GM21367 (cell line): ENCODE measurements at regions not wholly inside any gene's neighbourhood (a gene's known extent, or its start where the extent isn't known, plus 50 kb on each side); places are given as distances from the start of the nearest gene placed in this dataset.
"Not testable (repeated sequence)": the region's sequence is repeated elsewhere in the genome, so short reads cannot be mapped to it uniquely, and the experiment has no call there.

Experiments used
- ATAC-seq: cut with Tn5 transposase; IDR thresholded peaks from one replicate; pipeline ENCODE4 v1.9.1; 2021; ENCODE audit not compliant: unreplicated experiment

DNA sequence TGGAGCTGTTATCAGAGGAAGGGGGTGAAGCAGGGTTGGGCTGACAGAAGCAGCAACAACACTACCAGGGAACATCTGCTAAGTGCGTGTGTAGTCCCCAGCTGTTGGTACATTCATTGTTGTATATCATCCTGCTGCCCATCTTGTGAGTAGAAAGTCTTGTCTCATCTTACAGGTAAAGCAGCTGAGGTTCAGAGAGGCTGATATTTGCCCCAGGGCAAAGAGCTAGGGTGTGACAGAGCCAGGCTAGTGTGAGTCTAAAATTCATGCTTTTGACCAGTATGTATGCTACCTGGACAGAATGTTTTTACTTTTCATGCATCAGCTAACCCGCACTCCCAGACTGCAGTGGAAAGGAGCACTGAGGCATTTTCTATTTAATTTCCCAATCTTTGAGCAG is 221.6 kb downstream of the STK31 start:
- no peak for ATAC-seq

DNA sequence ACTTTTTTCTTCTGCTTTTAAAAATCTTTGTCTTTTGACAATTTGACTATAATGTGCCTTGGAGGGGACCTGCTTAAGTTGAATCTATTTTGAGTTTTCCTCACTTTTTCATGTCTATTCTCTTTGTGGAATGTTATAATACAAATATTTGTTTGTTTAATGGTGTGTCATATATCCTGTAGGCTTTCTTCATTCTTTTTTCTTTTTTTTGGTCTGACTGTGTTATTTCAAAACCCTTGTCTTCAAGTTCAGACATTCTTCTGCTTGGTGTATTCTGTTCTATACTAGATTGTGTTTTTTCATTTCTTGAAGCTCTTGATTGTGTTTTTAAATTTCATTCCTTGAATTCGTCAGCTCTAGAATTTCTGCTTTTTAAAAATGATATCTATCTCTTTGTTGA is 228.2 kb downstream of the STK31 start:
- no peak for ATAC-seq

DNA sequence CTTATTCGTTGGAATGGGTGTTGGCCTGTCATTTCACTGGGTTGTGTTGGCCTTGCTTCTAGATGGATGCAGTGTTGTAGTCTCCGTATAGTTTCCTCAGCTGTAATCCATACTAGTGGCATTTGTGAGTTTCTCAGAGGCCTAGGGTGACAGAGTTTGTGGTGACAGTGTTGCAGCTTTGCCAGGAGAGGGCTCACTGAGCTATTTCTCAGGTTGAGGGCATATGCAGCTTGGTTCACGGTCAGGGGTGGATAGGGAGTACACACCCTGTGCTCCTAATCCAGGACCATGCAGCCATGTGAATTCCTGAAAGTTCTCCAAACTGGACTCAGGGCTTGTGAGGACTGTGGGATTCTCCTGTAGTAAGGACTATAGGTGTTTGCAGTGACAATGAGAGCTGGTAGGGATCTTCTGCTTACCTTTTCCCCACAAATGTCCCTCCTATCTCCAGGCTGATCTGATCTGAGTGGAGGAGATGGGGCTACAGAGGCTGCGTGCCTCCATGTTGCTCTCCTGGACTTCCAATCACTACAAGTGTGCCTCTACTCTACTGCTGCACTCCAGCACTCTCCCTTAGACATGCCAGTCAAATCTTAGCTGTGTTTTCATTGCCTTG is 229.0 kb downstream of the STK31 start:
- ATAC-seq: peak; percentile 81

DNA sequence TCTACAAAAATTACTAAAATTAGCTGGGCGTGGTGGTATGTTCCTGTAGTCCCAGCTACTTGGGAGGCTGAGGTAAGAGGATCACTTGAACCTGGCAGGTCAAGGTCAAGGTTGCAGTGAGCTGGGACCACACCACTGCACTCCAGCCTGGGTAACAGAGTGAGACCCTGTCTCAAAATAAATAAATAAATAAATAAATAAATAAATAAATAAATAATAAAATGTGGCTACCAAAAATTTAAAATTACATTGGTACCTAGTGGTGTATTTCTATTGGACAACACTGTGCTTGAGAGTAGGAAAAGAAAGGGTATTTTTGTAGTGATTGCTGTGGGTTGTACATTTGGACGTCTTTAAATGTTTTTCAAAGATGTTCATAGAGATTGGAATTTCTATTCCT is 229.7 kb downstream of the STK31 start:
- not testable (repeated sequence) for ATAC-seq

DNA sequence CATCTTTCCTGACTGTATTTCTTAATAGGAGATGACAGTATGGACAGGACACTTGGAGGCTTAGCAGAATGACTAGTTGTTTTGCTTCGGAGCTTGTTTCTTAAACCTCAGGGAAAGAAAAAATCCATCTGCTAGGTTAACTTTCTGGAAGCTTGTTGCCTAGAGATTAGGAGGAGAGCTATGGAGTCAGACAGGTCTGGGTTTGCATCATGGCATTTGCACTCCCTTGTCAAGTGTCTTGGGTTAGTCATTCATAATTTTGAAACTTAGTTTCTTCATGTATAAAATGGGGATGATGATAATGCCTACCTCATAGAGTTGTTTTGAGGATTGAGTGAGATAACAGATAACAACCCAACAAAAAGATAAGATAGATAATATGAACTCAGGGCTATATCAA is 231.5 kb downstream of the STK31 start:
- ATAC-seq: no peak

DNA sequence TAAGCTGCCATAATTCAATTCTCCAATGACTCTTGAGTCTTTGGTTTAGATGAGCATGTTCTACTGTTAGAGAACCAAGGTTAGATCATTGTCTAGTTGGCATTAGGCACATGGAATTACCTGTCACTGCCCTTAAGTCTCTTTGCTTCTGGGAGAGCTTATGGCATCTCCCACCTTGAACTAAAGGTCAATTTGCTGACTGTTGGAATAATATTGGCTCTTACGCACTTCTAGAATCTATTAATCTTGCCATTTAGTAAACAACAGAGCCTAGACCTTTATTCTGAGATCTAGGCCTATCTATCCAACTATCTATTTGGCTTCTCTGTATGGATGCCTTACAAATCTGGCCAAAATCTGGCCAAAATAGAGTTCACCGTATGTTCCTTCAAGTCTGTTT is 232.0 kb downstream of the STK31 start:
- ATAC-seq: no peak

DNA sequence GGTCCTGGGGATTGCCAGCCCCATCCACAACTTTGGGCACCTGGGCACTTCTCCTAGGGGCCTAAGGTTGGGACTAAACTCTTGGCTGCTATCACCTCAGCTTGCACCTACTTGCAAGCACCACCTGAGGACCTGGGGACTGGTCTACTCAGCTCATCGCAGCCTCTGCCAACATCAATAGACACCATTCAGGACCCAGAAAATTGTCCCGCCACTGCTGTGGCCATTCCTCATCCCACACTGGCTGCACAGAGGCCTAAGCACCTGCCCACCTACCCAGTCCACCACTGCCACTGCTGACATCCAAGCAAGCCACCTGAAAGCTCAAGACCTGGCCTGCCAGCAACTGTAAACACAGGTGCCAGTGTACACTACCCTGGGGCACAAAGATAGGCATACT is 234.1 kb downstream of the STK31 start:
- no peak for ATAC-seq

DNA sequence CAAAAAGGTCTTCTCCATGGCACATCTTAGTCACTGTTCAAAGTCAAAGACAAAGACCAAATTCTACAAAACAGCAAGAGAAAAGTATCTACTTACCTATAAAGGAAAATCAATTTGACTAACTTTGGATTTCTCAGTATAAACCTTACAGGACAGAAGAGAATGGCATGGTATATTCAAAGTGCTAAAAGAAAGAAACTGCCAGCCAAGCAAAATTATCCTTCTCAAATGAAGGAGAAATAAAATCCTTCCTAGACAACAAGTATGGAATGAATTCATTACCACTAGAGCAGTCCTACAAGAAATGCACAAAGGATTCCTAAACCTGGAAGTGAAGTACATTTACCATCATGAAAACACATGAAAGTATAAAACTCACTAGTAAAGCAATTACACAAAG is 235.5 kb downstream of the STK31 start:
- ATAC-seq: no peak

DNA sequence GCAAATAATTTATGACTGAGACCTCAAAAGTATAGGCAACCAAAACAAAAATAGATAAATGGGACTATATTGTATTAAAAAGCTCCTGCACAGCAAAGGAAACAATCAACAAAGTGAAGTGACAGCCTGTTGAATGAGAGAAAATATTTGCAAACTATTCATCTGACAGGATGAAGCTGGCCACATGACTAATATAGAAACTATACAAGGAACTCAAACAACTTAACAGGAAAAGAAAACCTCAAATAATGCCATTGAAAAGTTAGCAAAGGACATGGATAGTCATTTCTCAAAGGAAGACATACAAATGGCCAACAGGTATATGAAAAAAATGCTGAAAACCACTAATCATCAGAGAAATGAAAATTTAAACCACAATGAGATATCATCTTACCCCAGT is 245.1 kb downstream of the STK31 start:
- ATAC-seq: no peak

DNA sequence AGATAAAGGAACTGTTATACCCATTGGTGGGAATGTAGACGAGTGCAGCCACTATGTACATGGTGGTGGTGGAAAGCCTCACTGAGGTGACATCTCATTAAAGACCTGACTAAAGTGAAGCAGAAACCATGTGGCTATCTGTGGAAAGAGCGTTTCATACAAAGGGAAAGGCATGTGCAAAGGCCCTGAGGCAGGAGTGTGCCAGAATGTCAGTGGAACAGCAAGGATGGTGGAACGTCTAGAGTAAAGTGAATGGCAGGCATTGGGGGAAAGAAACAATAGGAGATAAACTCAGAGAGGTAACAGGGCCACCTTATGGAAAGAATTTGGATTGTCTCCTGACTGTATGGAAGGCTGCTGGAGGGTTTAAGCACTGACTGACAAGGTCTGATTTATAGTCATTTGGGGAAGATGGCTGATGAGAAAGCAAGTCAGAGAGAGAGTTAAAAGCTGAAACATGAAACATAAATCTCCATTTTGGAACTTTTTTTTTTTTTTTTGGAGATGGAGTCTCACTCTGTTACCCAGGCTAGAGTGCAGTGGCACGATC is 245.7 kb downstream of the STK31 start:
- no peak for ATAC-seq

DNA sequence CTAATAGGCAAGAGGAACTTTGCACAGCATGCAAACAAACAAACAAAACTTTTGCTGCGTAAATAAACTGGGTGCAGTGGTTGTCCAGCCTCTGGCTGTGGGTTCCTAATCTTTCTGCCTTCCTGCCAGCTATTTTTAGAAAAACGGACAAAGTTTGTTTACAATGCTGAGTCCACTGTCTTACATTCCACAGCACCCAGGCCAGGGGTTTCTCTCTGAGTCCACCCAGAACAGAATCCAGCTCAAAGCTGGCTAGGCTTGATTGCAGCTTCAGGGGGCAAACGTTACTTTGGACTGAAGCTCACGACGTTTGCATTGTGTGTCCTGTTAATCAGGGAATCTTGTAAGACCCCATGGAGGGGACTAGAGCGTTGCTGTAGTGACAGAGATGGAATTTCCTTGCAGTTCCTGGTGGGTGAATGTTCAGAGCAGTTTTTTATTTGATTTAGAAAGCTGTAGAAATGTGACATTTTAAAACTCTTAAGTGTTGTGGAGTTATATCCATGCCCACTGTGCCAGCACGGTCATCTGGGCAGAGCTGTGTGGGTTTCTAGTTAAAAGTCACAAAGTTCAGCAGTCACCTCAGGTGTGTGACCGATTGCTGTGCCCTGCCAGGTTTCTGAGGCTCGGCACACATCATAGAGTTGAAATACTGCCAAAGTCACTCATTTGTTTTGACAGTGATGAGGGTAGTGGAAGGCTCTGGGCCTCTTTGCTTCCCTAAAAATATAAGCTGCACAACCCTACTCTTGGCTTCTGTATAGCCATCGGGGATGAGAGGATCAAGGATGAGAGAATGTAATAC is 247.0 kb downstream of the STK31 start:
- no peak for ATAC-seq

DNA sequence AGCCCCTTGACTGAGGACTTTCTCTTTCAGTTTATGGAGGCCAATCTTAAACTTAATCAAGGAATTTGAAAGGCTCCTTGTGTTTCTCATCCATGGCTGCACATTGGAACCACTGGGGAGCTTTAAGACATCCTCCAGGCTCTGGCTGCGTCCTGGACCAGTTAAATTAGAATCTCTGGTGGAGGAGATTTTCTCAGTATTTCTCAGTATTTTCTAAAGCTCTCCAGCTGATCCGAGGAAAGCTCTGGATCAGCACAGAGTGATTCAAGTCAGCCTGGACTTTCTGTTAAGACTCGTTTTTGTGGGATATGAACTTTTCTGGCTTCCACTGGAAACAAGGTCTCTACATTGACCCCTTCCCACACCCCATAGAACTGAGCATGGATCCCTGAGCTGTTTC is 249.8 kb downstream of the STK31 start:
- ATAC-seq: no peak

DNA sequence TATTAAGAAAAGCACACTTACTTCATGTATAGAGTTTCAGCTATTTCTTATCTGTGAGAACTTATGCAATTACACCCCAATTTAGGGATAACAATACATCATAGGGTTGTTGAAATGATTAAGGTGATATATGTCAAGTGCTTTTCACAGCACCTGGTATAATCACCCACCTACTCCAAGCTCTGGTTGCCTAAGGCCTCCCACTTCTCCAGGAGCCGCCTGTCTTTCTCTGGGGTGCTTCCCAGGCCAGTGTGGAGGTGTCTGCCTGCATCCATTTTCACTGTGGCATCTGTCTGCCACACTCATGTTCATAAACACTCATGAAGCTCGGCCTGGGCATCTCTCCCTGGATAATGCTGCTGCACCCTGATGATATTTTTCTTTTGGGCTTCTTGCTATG is 250.3 kb downstream of the STK31 start:
- ATAC-seq: no peak

DNA sequence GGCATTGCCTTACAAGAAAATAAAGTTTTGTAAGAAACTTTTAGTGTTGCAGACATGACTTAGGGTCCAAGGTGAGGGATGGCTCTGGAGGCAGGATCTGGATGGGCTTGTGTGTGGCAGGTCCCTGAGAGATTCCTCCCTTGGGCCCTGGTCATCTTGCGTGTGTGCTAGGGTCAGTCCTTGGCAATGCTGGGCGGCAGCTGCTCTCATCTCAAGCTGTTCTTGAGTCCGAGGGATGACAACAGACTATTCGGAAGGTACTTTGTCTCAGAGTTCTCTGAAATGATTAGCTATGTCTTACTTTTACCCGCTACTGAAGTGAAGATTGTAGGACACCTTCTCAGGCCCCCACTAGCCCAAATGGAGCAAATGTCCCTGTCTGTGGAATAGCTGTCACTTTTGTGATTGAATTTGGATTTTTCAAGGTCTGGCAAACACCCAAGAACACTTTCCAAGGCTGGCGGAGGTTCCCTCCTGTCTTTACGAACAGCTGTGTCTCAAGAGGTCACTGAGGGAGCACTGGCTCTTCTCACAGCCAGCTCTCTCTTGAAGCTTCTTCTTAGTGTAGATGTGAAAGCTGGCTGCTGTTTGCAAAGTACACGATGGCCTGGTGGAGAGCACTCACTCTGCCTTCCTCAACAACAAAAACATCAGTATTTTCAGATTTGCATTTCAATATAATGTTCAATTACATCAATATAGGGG is 253.6 kb downstream of the STK31 start:
- no peak for ATAC-seq

DNA sequence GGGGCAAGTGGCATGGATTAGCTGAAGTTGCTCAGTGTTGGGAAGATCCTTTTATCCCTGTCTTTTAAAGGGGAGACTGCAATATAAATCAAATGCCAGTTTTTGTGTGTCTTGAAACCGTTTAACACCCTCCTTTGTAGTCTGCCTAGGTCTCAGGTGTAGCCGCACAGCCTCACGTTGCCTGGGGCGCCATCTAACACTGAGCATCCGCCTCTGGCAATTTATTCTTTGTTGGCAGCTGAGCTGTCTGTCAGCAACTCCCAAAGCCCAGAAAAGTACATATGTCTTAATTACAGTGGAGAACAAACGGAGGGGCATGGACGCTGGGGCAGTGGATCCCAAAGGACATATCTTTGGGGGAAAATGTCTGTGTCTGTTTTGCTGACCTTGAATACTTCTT is 254.7 kb downstream of the STK31 start:
- ATAC-seq: no peak

DNA sequence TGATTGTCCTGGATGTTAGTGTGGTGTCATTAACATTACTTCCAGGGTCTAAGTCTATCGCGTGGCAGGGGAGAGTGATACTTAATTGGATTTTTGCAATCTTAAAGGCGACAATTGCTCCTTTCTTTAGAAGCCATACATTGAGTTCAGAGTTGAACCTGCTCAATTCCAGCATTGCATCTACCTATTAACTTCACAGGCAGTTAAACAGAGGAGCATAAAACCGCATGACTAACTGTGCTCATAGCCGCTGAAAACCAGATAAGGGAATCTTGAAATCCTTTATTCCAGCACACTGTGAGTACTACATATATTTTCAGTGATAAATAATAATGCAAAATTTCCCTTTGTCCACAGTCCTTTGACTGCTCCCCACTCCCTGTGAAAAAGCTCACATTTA is 255.3 kb downstream of the STK31 start:
- no peak for ATAC-seq

DNA sequence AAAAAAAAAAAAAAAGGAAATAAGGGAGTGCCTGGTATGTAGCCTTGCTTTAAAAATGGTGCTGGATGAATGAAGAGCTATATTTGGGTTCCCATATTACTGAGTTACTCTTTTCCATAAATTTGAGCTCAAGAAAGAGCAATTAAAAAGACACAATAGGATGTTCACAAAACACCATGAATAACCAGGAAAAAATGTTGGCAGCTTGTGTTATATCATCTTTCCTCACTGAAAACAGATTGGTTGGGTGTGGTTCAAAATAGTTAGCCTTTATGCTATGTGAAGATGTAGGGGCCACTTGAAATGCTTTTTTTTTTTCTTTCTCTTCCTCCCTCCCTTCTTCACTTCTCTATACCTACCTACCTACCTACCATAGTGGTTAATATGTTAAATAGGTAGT is 256.9 kb downstream of the STK31 start:
- ATAC-seq: no peak

DNA sequence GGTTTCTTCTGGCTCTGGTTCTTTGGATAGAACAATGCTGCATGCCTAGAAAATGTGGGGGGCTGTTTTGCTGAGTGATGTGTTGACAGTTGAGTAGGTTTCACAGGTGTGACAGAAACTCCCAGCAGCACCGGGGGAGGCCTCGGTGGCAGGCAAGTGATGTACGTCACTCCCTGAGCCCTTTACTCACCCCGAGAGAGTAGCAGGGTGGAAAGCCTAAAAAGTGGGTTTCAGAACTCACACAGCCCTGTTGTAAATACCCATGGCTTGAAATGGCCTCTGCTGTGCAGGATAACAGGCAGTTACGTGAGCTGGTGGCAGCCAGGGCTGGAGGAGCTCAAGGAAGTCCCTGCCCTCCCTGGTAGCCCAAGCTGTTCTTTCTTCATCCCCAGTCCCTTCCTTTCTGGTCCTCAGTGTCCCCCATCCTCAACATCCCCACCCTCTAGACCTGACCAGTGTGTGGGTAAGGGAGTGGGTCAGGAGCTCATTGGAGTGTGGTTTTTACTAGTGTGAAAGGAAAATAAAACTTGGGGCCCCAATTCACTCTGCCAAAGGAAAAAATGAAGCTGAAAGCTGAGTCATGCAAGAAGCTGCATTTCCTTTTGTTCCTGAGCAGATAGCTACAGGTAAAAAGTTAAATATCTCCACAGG is 258.1 kb downstream of the STK31 start:
- no peak for ATAC-seq

DNA sequence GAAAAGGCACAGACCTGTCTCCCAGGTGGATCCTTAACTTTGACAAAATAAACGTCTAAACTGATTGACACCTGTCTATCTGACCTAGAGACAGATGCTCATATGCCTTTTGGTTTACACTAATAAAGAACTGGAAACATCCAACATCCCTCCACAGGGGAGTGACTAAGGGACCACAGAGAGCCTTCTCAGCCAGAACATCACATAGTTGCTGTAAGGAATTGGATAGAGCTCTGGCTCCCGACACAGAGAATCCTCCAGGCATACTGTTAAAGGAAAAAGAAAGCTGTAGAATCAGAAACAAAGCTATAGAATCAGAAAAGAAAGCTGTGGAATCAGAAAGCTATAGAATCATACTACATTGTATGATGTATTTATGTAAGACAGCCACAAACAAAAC is 258.8 kb downstream of the STK31 start:
- ATAC-seq: no peak

DNA sequence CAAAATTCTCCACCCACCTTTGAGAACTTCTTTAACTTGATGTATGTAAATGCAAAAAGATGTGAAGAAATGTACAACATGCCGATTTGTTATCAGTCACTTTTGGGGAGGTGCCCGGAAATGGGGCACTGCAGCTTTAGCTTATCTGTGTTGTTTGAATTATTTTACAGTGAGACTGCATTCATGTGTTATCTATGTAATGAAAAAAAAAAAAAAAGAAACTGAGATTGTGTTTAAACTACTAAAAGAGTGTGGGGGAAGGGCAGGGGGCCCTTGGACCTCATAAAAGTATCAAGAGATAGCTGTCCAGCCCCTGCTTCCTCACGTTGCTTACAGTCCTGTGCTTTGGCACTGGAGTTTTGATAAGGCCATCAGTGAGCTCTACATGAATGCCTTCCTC is 259.4 kb downstream of the STK31 start:
- ATAC-seq: no peak

DNA sequence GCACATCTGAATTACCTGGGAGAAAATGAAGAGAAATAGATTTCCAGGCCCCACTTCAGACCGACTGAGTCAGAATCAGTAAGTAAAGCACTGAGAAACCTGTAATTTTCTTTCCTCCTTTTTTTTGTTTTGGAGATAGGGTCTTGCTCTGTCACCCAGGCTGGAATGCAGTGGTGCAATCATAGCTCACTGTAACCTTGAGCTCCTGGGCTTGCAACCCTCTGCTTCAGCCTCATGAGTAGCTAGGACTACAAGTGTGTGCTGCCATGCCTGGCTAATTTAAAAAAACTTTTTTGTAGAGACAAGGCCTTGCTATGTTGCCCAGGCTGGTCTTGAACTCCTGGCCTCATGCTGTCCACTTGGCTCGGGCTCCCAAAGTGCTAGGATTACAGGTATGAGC is 260.2 kb downstream of the STK31 start:
- no peak for ATAC-seq

DNA sequence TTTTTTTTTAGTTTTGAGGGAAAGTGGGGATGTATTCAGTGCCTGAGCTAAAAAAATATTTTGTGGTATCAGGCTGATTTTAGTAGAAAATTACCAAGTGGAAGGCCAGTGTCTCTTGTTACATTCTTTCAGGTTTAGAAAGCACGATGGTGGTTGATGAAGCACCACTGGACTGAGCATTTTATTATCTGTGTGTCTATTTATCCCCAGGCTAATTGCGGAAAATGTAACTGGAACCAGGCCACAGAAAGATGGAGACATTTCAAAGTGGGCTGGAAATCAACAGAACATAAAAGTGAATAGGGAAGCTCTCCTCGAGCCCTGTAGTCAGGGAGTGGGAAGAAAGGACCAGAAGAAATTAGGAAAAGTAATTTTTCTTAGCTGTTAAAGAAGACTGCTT is 261.0 kb downstream of the STK31 start:
- ATAC-seq: no peak
